Activated CD8-positive, alpha-beta memory T cell treated with anti-CD3 and anti-CD28 coated beads for 48 hours (primary cell): ENCODE measurements at regions not wholly inside any gene's neighbourhood (a gene's known extent, or its start where the extent isn't known, plus 50 kb on each side); places are given as distances from the start of the nearest gene placed in this dataset.
A peak's percentile ranks its signal among the peaks of the same experiment; 100 is the strongest.

ENCODE experiments used
- DNase-seq, 3 experiments: peaks; one replicate each; pipeline ENCODE4 v3.0.0-alpha.2; 2020; ENCODE audit warnings: low read depth in 2 of 3, low spot score in 2 of 3

GRCh38 chr9:131809941-131810344 lies 70.1 kb upstream of the RAPGEF1 start:
- DNase-seq = no peak

GRCh38 chr9:131808291-131808690 lies 68.4 kb upstream of the RAPGEF1 start:
- DNase-seq = no peak

- no peak for DNase-seq
These were observed 67.5 kb upstream of the RAPGEF1 start for GRCh38 chr9:131807144-131807983.

- DNase-seq = no peak
These were observed 65.9 kb upstream of the RAPGEF1 start for GRCh38 chr9:131805803-131806202.

- DNase-seq = no peak
These were observed 65.0 kb upstream of the RAPGEF1 start for GRCh38 chr9:131804826-131805225.

- DNase-seq = no peak
These were observed 64.0 kb upstream of the RAPGEF1 start for GRCh38 chr9:131803758-131804411.

GRCh38 chr9:131801810-131802209 lies 61.9 kb upstream of the RAPGEF1 start:
- DNase-seq = no peak

- DNase-seq = no peak
These were observed 61.0 kb upstream of the RAPGEF1 start for GRCh38 chr9:131800843-131801242.

- DNase-seq = no peak
These were observed 60.5 kb upstream of the RAPGEF1 start for GRCh38 chr9:131800366-131800765.

GRCh38 chr9:131799177-131799823 lies 59.4 kb upstream of the RAPGEF1 start:
- peak in 1 of 3 experiments; percentile 47 for DNase-seq

GRCh38 chr9:131798246-131798645 lies 58.4 kb upstream of the RAPGEF1 start:
- no peak for DNase-seq

GRCh38 chr9:131794393-131794792 lies 54.5 kb upstream of the RAPGEF1 start:
- no peak for DNase-seq

- no peak for DNase-seq
These were observed 51.8 kb upstream of the RAPGEF1 start for GRCh38 chr9:131791542-131792254.
